Heart right ventricle (tissue), 16 donors: ENCODE measurements at regions not wholly inside any gene's neighbourhood (a gene's known extent, or its start where the extent isn't known, plus 50 kb on each side); places are given as distances from the start of the nearest gene placed in this dataset.

Experiments used
- ATAC-seq, 8 donors: fragments of 200-7000 bp; cut with Tn5 transposase; one replicate each; pipeline ENCODE4 v1.9.1; 2020; ENCODE audit warnings: mild to moderate bottlenecking in 8 of 8, moderate library complexity in 8 of 8, moderate number of reproducible peaks in 1 of 8
- DNase-seq, 2 donors: peaks; one replicate each; pipeline ENCODE4 v3.0.0-alpha.2; 2020
- H3K27ac ChIP-seq, 10 donors: fragments of 200-600 bp; sonication (generic) in 2 of 10; one replicate each; pipeline versions ENCODE4 v1.5.0 to v1.8.0; 2020 to 2022; ENCODE audit warnings: mild to moderate bottlenecking in 3 of 10
- H3K27me3 ChIP-seq, 7 donors: fragments of 200-600 bp; one replicate each; pipeline ENCODE4 v1.8.0; 2021 to 2022; ENCODE audit warnings: mild to moderate bottlenecking in 2 of 7
- H3K36me3 ChIP-seq, 9 donors: fragments of 200-600 bp; sonication (generic) in 1 of 9; one replicate each; pipeline versions ENCODE4 v1.5.0 to v1.8.0; 2020 to 2022; ENCODE audit warnings: mild to moderate bottlenecking in 2 of 9
- H3K4me1 ChIP-seq, 9 donors: fragments of 200-600 bp; sonication (generic) in 1 of 9; one replicate each; pipeline versions ENCODE4 v1.5.0 to v1.8.0; 2020 to 2022; ENCODE audit warnings: mild to moderate bottlenecking in 4 of 9
- H3K4me3 ChIP-seq, 10 donors: fragments of 200-600 bp; sonication (generic) in 2 of 10; one replicate each; pipeline versions ENCODE4 v1.5.0 to v1.8.0; 2020 to 2022; ENCODE audit warnings: mild to moderate bottlenecking in 7 of 10, moderate library complexity in 2 of 10
- H3K9me3 ChIP-seq, 11 donors: fragments of 200-600 bp in 10 of 11; sonication (generic) in 2 of 11; one replicate each; pipeline versions ENCODE4 v1.5.0 to v1.8.0; 2013 to 2022; ENCODE audit warnings: mild to moderate bottlenecking in 2 of 11, control low read depth in 1 of 11, moderate library complexity in 1 of 11
- CTCF ChIP-seq, 9 donors: fragments of 200-600 bp; sonication (generic) in 2 of 9; IDR thresholded peaks; one replicate each; pipeline versions ENCODE4 v1.5.0 to v1.8.0; 2021 to 2022; ENCODE audit warnings: antibody characterized with exemption in 9 of 9, mild to moderate bottlenecking in 5 of 9, moderate library complexity in 1 of 9
- WGBS, 2 donors: extraction: QIAGEN DNeasy Blood & Tissue Kit; methylation state at CpG; one replicate each; pipeline ENCODE4 v1.1.7; 2013; ENCODE audit warnings: inconsistent platforms in 1 of 2; 5-methylcytosine and 5-hydroxymethylcytosine counted together
- intact Hi-C, 10 donors: fragments of 100-400 bp; cut with DNase I; formaldehyde crosslinking; loops; one replicate each; pipeline versions ENCODE4 v1.11.1 to v1.14.2; 2022
- donor health status: Arrhythmogenic right ventricular cardiomyopathy.
- donor health status: ischemic (EF 13 %, LVEDD 7.1; RV severe dilation, severe dysfunction).
- donor health status: healthy with polysubstance abuse.
- donor health status: DM: no; HTN: yes; CAD: no.
- donor health status: DM: no; HTN: no; CAD: no.
- donor health status: ischemic (EF 25% LVEDD 6.9; RV normal size, moderate dysfunction).
- donor health status: ischemic (EF 25% LVEDD 5.7; RV mildly dilated, moderate dysfunction).
- donor health status: healthy.
- donor health status: DM: yes; HTN: yes; CAD: no.
- donor health status: Ischemic cardiomyopathy.
- donor health status: ischemic (EF 35%, LVEDD 5.7; RV mildly dilated, moderate dysfunction).
- donor health status: nonischemic (EF 11% LVEDD 7.7; RV severe dilation, severe dysfunction).
- donor health status: DM: yes; HTN: yes; CAD: no.
- donor health status: PGD.
- donor health status: ischemic (EF 29% LVEDD 5.4; RV normal size, mild dysfunction).
- donor health status: nonischemic (EF 23%, LVEDD 6.1; RV moderate dilation, normal function).

GRCh38 chr3:25887907-25888306 is 98.0 kb downstream of the OXSM start:
- no peaks in the 10 kb centered on the region for H3K9me3 ChIP-seq
- peaks cover 0 to 7% (median 0%) of the 10 kb centered on the region in 7 donors for H3K27me3 ChIP-seq
- no peak for ATAC-seq
- H3K27ac ChIP-seq, result no peak overlapping the region
- DNase-seq, result no peak
- intact Hi-C loops, result no loop called here
- H3K36me3 ChIP-seq, result no peaks in the 10 kb centered on the region
- no peaks in the 10 kb centered on the region for H3K4me1 ChIP-seq
- TF ChIP-seq CTCF (IDR thresholded peaks at IDR 0.05), result no peak
- no peak overlapping the region for H3K4me3 ChIP-seq
- 85 to 88% methylated on average over 5 of the region's 5 CpGs for WGBS, 2 donors

- Histone ChIP-seq H3K36me3 (no peaks in the 10 kb centered on the region), H3K4me3 (no peak overlapping the region), H3K9me3 (no peaks in the 10 kb centered on the region), H3K27ac (no peak overlapping the region), H3K4me1 (no peaks in the 10 kb centered on the region), H3K27me3 (peaks cover 0 to 7% (median 0%) of the 10 kb centered on the region in 7 donors)
- ATAC-seq (no peak), DNase-seq (no peak)
- intact Hi-C loops, result no loop called here
- TF ChIP-seq CTCF (IDR thresholded peaks at IDR 0.05), result no peak
Measured at GRCh38 chr3:25888892-25889524, 99.1 kb downstream of the OXSM start.

- Histone ChIP-seq H3K9me3 (no peaks in the 10 kb centered on the region), H3K4me1 (no peaks in the 10 kb centered on the region), H3K4me3 (no peak overlapping the region), H3K27ac (no peak overlapping the region), H3K27me3 (peaks cover 0 to 7% (median 0%) of the 10 kb centered on the region in 7 donors), H3K36me3 (no peaks in the 10 kb centered on the region)
- no peak for TF ChIP-seq CTCF (IDR thresholded peaks at IDR 0.05)
- ATAC-seq (no peak), DNase-seq (no peak)
- intact Hi-C loops, result no loop called here
- whole genome bisulfite sequencing, 2 donors, result 48 to 58% methylated on average over 2 of the region's 2 CpGs
Measured at GRCh38 chr3:25889525-25889917, 99.6 kb downstream of the OXSM start.

- no peaks in the 10 kb centered on the region for H3K4me1 ChIP-seq
- no peaks in the 10 kb centered on the region for H3K36me3 ChIP-seq
- H3K27ac ChIP-seq, result no peak overlapping the region
- no peaks in the 10 kb centered on the region for H3K9me3 ChIP-seq
- DNase-seq, result no peak
- 66 to 77% methylated on average over 3 of the region's 3 CpGs for WGBS, 2 donors
- H3K27me3 ChIP-seq, result no peaks in the 10 kb centered on the region
- TF ChIP-seq CTCF (IDR thresholded peaks at IDR 0.05), result no peak
- no peak overlapping the region for H3K4me3 ChIP-seq
- ATAC-seq, result no peak
- intact Hi-C loops, result no loop called here
Measured at GRCh38 chr3:25894101-25894500, 104.2 kb downstream of the OXSM start.
